ENCODE measurements at regions not wholly inside any gene's neighbourhood (a gene's known extent, or its start where the extent isn't known, plus 50 kb on each side); places are given as distances from the start of the nearest gene placed in this dataset.

DNA sequence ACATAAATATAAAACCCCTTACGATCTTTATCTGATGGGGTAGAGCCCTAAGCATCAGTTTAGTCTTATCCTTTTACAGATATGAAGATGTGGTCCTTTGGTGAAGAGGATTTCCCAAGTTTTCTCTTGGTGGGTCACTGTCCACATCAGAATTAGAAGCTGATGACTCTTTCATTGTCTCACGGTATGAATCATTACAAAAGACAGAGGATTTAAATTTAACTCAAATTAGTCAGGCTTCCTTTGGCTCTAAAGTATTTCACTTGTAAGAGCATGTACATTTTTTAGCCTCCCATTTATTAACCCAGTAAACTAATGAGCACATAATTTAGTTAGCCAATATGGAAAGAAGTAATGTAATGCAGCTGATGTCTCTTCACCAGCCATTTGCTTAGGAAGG lies 49.9 kb upstream of the TMEM26 start:
- H3K27me3 ChIP-seq (replicated peaks in 1 of 2; ENCODE audit: control insufficient read depth in 2 of 2, insufficient read depth in 2 of 2, low read length in 1 of 2) = no peaks in the 10 kb centered on the region
- WGBS (ENCODE audit: insufficient coverage, insufficient replicate concordance, low lambda C conversion rate, missing lambda C conversion rate) = 3% methylated on average over 2 of the region's 2 CpGs
- H3K4me1 ChIP-seq (ENCODE audit: control insufficient read depth, insufficient read depth, low read length) = no peaks in the 10 kb centered on the region
- FAIRE-seq (no peak), ATAC-seq (no peak), DNase-seq (ENCODE audit: low read depth, low spot score) (no peak)
- intact Hi-C loops (cut with micrococcal nuclease; ENCODE audit: unreplicated experiment) (no loop called here), in situ Hi-C loops (cut with MboI) (no loop called here)
- H3K36me3 ChIP-seq (ENCODE audit: control insufficient read depth in 2 of 2, insufficient read depth in 2 of 2, low read length in 1 of 2) = no peaks in the 10 kb centered on the region
- ChIA-PET POLR2A (no interaction called here), RAD21 (ENCODE audit: unreplicated experiment) (no interaction called here), SMC1A (ENCODE audit: uncharacterized antibody, unreplicated experiment) (no interaction called here), CTCF (no interaction called here)
- no peaks in the 10 kb centered on the region for H3K79me2 ChIP-seq (ENCODE audit: control insufficient read depth, insufficient read depth, low read length)
- H3K9ac ChIP-seq (ENCODE audit: control insufficient read depth, insufficient read depth, low read length) = no peak overlapping the region
- H4K20me1 ChIP-seq (ENCODE audit: control insufficient read depth, insufficient read depth) = no peaks in the 10 kb centered on the region
- no peak overlapping the region for H3K4me3 ChIP-seq
- TF ChIP-seq ZZZ3 (IDR thresholded peaks at IDR 0.05; ENCODE audit: control insufficient read depth, insufficient read length, low read depth) = no peak
- H3K4me2 ChIP-seq (ENCODE audit: control insufficient read depth, insufficient read depth) = no peak overlapping the region
- H2AFZ ChIP-seq (ENCODE audit: control insufficient read depth, low read depth, low read length) = no peak overlapping the region
- H3K27ac ChIP-seq (ENCODE audit: control insufficient read depth, insufficient read depth) = no peak overlapping the region
- no peaks in the 10 kb centered on the region for H3K9me3 ChIP-seq (replicated peaks; ENCODE audit: control insufficient read depth, insufficient read depth, low read length)
- BruUV-seq (replicated peaks) = no TSS peak
